ENCODE measurements at regions not wholly inside any gene's neighbourhood (a gene's known extent, or its start where the extent isn't known, plus 50 kb on each side); places are given as distances from the start of the nearest gene placed in this dataset.

DNA sequence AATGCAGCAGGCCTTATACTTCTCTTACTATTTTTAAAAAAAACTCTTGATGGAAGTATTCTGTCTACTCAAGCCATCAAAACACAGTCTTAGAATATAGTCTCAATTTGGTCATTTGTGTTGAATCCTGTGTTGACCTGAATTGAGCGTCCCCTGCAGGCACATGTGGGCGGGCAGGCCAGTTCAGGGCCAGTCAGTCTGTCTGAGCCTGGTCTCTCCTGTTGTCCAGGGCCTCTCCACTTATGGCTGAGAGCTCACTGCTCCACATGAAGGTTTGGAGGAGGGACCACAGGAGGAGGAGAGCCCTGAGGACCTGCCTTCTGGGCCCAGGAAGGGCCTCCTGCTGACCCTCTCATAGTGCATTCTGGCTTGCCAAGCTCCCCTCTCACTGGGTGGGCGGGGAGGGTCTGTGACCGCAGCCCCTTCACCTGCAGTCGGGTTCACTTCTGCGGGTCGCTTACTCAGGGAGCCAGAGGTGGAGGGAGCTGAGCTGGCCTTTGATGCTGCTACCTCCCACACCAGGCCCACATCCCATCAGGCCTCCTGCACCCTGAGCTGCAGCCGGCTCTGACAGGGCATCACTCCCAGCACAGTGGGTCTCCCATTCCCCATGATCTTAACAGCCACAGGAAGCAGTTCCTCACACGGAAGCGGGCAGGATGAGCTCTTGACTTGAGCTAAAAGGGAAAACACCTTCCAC lies 178.2 kb upstream of the S1PR3 start:
- DNase-seq (ENCODE audit: low read depth, low spot score): no peak

DNA sequence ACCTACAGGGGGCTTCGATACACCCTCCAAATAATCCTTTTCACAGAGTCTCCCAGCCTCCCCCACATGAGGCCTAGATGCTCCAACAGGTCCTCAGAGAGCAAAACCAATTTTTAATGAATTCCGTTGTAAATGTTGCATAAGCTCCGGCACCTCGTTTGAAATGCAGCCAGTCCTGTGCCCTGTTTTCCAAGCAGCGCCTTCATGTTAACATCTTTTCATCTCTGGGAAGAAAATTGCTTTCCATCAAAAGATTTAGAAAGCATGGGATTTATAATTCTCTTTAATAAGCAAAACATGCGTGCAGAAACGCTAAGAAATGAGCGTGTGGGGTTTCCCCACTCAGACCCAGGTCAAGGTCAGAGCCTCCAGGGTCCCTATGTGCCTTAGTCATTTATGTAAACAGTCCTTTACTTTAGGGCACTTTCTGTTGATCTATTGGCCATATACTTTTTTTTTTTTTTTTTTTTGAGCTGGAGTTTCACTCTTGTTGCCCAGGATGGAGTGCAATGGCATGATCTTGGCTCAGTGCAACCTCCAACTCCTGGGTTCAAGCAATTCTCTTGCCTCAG lies 177.5 kb upstream of the S1PR3 start:
- DNase-seq (ENCODE audit: low read depth, low spot score): no peak

GRCh38 chr9:88814577-88814976 lies 176.7 kb upstream of the S1PR3 start:
- DNase-seq (ENCODE audit: low read depth, low spot score): no peak

GRCh38 chr9:88816141-88816540 lies 175.1 kb upstream of the S1PR3 start:
- DNase-seq (ENCODE audit: low read depth, low spot score): no peak

DNA sequence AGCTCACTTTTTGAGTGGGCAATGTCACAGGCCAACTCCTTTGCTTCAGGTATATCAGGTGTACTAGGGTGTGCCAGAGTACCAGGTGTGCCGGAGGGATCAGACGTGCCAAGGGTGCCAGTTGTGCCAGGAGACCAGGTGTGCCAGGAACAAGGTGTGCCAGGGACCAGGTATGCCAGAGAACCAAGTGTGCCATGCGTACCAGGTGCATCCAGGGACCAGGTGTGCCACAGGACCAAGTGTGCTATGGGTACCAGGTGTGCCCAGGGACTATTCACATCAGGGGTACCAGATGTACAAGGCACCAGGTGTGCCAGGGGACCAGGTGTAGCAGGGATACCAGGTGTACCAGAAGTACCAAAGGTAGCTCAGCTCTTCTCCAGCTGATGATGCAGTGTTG lies 174.7 kb upstream of the S1PR3 start:
- DNase-seq (ENCODE audit: low read depth, low spot score): no peak

DNA sequence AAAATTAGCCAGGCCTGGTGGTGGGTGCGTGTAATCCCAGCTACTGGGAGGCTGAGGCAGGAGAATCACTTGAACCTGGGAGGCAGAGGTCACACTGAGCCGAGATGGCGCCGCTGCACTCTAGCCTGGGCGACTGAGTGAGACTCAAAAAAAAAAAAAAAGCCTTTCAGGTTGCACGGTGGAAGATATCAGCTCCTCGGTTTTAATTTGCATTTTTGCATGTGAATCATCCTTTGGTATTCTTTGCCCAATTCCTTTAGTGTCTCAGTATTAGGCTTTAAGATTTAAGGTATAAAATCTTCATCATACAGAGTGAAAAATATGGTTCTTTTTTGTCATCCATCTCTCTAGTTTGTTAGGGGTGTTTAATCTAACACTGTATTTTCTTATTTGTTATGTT lies 173.6 kb upstream of the S1PR3 start:
- no peak for DNase-seq (ENCODE audit: low read depth, low spot score)

- no peak for DNase-seq (ENCODE audit: low read depth, low spot score)
These were observed 172.6 kb upstream of the S1PR3 start for GRCh38 chr9:88818495-88819201.

DNA sequence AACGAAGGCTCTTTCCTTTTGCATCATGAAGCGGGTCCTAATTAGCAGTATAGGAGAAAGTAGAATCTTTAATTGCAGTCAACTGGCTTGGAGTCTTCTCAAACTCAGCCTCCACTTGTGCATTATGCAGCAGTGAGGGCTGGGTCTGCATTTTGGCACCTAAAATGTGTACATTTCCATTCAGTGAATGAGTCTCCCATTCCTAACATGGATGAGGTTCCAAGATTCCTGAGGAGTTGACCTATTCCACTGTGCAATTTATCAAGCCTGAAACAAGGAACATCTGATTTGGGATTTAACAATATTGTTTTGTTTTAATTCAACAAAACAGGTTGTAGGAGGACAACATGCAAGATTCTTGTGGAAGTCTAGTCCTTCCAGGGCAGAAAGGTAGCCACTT lies 171.8 kb upstream of the S1PR3 start:
- no peak for DNase-seq (ENCODE audit: low read depth, low spot score)

DNA sequence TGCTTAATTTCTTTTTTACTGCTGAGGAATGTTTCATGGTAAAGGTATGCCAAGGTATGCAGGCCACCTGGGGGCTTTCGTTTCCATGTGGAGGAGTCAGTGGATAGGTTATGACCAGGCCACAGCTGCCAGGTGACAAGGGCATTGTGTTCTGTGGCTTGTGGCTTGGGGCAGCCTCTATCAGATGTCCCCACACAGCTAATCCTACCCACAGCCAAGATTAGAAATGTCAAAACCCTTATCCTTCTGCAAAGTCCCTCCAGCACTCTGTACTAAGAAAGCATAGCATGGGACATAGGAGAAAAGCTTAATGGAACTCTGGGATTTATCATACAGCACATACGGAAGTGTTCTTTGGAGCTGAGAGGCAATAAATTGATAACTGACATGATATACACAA lies 171.2 kb upstream of the S1PR3 start:
- no peak for DNase-seq (ENCODE audit: low read depth, low spot score)

DNA sequence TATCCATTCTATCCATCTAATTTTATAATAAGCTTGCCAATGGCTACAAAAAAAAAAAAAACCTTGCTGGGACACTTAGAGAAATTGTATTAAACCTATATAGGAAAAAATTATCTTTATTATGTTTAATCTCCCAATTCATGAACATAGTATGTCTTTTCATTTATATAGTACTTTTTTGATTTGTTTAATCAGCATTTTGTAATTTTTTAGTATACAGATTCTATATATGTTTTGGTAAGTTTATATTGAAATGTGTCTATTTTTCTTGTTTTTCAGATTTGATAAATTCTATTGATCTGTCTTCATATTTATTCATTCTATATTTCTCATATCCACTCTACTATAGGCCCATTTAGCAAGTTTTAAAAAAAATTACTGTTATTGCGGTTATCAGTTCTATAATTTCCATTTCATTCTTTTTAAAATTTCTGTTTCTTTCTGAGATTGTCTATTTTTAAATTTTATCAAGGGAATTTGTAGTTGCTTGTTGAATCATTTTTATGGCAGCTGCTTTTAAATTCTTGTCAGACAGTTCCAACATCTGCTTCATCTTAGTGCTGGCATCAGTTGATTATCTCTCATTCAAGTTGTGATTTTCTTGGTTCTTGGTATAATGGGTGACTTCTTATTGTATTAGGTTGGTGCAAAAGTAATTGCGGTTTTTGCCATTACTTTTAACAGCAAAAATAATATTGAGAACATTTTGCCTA lies 170.1 kb upstream of the S1PR3 start:
- no peak for DNase-seq (ENCODE audit: low read depth, low spot score)

DNA sequence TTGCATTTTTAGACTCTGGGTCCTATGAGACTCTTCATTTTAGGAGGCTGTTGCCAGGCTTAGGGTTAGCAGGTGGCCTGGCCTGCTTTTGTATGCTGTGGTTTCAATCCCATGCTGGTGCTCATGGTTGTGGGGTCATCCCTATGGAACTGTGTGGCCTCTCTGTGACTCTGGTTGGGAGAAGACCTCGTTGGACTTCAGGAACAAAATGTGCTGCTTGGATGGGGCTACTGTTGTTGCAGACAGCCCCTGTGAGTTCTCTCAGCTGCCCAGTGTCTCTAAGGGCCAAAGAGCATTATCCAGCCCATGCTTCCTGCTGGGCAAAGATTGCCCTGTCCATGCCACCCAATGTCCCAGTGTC lies 169.5 kb upstream of the S1PR3 start:
- no peak for DNase-seq (ENCODE audit: low read depth, low spot score)

DNA sequence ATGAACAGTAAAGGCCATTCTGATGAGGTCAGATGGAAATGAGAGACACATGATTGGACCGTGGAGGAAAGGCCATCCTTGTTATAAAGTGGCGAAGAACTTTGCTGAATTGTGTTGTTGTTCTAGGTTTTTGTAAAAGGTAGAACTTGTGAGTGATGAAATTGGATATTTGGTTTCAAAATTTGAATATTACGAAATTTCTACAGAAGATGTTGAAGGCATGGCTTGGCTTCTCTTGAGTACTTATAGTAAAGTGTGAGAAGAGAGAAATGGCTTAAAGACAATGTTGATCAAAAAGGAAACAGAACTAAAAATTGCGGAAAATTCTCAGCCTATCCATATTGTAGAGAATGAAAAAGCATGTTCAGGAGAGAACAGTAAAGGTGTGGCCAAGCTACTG lies 166.6 kb upstream of the S1PR3 start:
- no peak for DNase-seq (ENCODE audit: low read depth, low spot score)

DNA sequence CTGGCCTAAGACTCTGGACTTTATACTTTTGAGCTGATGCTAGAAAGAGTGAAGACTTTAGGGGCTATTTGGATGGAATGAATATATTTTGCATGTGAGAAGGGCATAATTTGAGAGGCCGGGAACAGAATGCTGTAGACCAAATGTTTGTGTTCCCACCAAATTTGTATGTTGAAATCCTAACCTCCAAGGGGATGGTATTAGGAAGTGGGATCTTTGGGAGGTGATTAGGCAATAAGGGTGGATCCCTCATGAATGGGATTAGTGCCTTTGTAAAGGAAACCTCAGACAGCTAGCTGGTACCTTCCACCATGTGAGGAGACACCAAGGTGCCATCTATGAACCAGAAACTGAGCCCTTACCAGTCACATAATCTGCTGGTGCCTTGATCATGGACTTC lies 165.1 kb upstream of the S1PR3 start:
- no peak for DNase-seq (ENCODE audit: low read depth, low spot score)

DNA sequence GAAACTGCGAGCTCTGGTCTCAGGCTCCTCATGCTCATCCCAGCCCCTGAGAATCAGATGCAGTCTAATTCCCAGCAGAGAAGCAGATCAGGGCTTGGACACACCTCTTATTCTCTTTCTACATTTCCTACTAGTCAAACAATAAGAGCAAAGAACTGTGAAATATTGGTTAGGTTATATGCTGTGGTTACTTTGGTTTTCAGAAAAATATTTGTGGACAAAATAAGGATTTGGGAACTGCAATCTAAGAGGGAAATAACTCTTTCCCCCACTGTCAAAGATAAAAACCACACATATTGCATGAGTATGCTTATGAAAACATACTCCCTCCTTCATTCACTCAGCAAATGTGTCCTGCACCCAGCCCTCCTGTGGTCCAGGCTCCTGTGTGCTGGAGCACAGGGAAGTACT lies 164.5 kb upstream of the S1PR3 start:
- DNase-seq (ENCODE audit: low read depth, low spot score): no peak

DNA sequence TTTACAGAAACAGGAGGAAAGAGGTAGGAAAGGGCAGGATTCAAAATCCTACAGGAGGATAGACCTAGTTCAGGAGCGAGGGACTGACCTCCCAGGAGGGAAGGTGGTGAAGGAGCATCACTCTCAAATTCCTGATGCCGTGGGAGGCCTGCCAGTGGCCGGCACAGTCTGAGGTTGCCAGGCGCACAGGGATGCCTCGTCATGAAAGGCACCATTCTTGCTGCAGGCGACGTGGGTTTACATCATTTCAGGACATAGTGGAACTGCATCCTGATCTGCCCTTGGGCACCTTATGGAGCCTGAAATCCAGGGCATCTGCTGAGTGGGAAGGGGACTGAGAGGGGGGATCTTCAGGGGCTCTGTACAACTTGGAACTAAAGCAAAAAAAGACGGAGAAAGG lies 163.2 kb upstream of the S1PR3 start:
- no peak for DNase-seq (ENCODE audit: low read depth, low spot score)

GRCh38 chr9:88828492-88828974 lies 162.7 kb upstream of the S1PR3 start:
- DNase-seq (ENCODE audit: low read depth, low spot score): no peak

- no peak for DNase-seq (ENCODE audit: low read depth, low spot score)
These were observed 162.0 kb upstream of the S1PR3 start for GRCh38 chr9:88829276-88829675.

GRCh38 chr9:88831713-88832407 lies 159.4 kb upstream of the S1PR3 start:
- no peak for DNase-seq (ENCODE audit: low read depth, low spot score)

- no peak for DNase-seq (ENCODE audit: low read depth, low spot score)
These were observed 157.3 kb upstream of the S1PR3 start for GRCh38 chr9:88833946-88834345.

DNA sequence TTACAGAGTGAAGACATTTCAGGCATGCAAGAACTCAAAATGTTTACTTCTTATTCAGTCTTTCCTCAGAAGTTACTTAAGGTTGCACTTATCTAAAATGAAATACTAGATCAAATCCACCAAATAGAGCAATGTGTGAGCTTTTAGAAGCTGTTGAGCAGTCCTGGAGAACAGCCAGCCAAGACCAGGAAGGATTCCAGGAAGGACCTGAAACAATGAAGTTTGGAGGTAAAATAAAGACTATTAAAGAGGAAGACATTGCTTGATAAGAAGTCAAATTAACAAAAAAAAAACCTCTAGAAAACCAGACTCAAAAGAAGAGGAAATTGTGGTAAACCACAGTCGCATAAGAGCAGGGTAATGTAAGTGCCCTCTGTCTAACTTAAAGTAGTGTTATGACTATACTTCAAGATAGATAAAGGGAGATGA lies 156.2 kb upstream of the S1PR3 start:
- no peak for DNase-seq (ENCODE audit: low read depth, low spot score)

GRCh38 chr9:88835772-88836171 lies 155.5 kb upstream of the S1PR3 start:
- no peak for DNase-seq (ENCODE audit: low read depth, low spot score)

DNA sequence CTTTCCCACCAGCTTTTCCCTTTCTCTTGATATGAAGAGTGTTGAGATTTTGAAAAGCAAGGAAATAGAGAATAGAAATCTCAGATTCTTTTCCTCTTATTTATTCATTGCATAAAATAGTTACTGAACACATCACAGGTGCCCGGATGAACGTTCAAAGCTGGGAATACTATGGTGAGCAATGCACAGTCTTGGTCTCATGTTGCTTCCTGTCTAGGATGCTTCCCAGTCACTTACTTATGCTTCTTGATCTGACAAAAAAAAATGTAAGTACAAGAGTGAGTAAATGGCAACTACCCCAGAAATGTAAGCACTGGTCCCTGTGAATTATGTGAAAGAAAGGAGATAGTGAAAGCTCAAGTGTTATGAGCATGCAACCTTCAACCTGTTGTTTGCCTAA lies 153.5 kb upstream of the S1PR3 start:
- DNase-seq (ENCODE audit: low read depth, low spot score): no peak

Measured in pulmonary artery endothelial cell (primary cell).